A204.1 (cell line): ENCODE measurements at regions not wholly inside any gene's neighbourhood (a gene's known extent, or its start where the extent isn't known, plus 50 kb on each side); places are given as distances from the start of the nearest gene placed in this dataset.
A peak's percentile ranks its signal among the peaks of the same experiment; 100 is the strongest.
"Not testable (repeated sequence)": the region's sequence is repeated elsewhere in the genome, so short reads cannot be mapped to it uniquely, and the experiment has no call there.

Experiments
- FAIRE-seq: peaks from 2 replicates; lab custom pipeline; 2012; peaks lifted over from hg19 to GRCh38; lab: Jason Lieb, UNC

GRCh38 chr5:42894057-42894456 is 82.4 kb upstream of the SELENOP start:
- no peak for FAIRE-seq

GRCh38 chr5:42889311-42889933 is 77.7 kb upstream of the SELENOP start:
- FAIRE-seq: peak; percentile 85

- no peak for FAIRE-seq
Measured at GRCh38 chr5:42888771-42889170, 77.1 kb upstream of the SELENOP start.

- no peak for FAIRE-seq
Measured at GRCh38 chr5:42887575-42887974, 75.9 kb upstream of the SELENOP start.

GRCh38 chr5:42887097-42887496 is 75.4 kb upstream of the SELENOP start:
- no peak for FAIRE-seq

- FAIRE-seq: no peak
Measured at GRCh38 chr5:42886635-42887034, 74.9 kb upstream of the SELENOP start.

GRCh38 chr5:42884326-42884725 is 72.6 kb upstream of the SELENOP start:
- no peak for FAIRE-seq

- FAIRE-seq: no peak
Measured at GRCh38 chr5:42881416-42882117, 69.9 kb upstream of the SELENOP start.

- FAIRE-seq: no peak
Measured at GRCh38 chr5:42880496-42881150, 68.9 kb upstream of the SELENOP start.

- no peak for FAIRE-seq
Measured at GRCh38 chr5:42879291-42879690, 67.6 kb upstream of the SELENOP start.

- FAIRE-seq: no peak
Measured at GRCh38 chr5:42878550-42878949, 66.9 kb upstream of the SELENOP start.

GRCh38 chr5:42878041-42878440 is 66.3 kb upstream of the SELENOP start:
- FAIRE-seq: no peak

- FAIRE-seq: no peak
Measured at GRCh38 chr5:42877431-42877830, 65.7 kb upstream of the SELENOP start.

GRCh38 chr5:42876375-42876844 is 64.7 kb upstream of the SELENOP start:
- FAIRE-seq: no peak

GRCh38 chr5:42875785-42876374 is 64.2 kb upstream of the SELENOP start:
- FAIRE-seq: no peak

- no peak for FAIRE-seq
Measured at GRCh38 chr5:42875211-42875610, 63.5 kb upstream of the SELENOP start.

GRCh38 chr5:42874621-42875198 is 63.0 kb upstream of the SELENOP start:
- FAIRE-seq: no peak

- FAIRE-seq: no peak
Measured at GRCh38 chr5:42872865-42873264, 61.2 kb upstream of the SELENOP start.

GRCh38 chr5:42870882-42871418 is 59.3 kb upstream of the SELENOP start:
- FAIRE-seq: no peak

- not testable (repeated sequence) for FAIRE-seq
Measured at GRCh38 chr5:42868417-42868816, 56.7 kb upstream of the SELENOP start.

- FAIRE-seq: not testable (repeated sequence)
Measured at GRCh38 chr5:42864749-42865148, 53.1 kb upstream of the SELENOP start.
